ENCODE measurements at regions not wholly inside any gene's neighbourhood (a gene's known extent, or its start where the extent isn't known, plus 50 kb on each side); places are given as distances from the start of the nearest gene placed in this dataset.

DNA sequence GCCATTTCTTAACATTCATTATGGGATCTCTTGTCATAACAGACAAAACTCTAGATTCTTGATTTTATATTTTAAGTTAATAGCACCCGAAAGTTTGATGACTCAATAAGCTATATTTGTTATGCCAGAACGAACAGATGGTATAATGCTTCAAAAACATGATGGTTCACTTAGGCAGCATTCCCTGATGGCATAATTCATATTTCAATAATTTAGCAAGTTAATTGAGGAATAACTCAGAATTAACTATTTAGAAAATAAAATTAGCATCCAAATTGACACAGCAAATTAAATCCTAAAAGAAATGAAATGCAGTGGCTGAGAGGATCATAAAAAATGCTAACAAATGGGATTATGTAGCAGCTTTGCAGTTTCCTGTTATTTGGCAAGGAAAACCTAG, 260.8 kb upstream of the MBL2 start:
- TF ChIP-seq, protein P1, sequence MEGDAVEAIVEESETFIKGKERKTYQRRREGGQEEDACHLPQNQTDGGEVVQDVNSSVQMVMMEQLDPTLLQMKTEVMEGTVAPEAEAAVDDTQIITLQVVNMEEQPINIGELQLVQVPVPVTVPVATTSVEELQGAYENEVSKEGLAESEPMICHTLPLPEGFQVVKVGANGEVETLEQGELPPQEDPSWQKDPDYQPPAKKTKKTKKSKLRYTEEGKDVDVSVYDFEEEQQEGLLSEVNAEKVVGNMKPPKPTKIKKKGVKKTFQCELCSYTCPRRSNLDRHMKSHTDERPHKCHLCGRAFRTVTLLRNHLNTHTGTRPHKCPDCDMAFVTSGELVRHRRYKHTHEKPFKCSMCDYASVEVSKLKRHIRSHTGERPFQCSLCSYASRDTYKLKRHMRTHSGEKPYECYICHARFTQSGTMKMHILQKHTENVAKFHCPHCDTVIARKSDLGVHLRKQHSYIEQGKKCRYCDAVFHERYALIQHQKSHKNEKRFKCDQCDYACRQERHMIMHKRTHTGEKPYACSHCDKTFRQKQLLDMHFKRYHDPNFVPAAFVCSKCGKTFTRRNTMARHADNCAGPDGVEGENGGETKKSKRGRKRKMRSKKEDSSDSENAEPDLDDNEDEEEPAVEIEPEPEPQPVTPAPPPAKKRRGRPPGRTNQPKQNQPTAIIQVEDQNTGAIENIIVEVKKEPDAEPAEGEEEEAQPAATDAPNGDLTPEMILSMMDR (IDR thresholded peaks at IDR 0.05), result no peak
- TF ChIP-seq EZH2 (IDR thresholded peaks at IDR 0.05; ENCODE audit: borderline replicate concordance, insufficient read depth, low read depth, low read length, poor library complexity, severe bottlenecking), result no peak

Measured in B cell (primary cell).